ENCODE measurements at regions not wholly inside any gene's neighbourhood (a gene's known extent, or its start where the extent isn't known, plus 50 kb on each side); places are given as distances from the start of the nearest gene placed in this dataset. TPM values are rescaled to one million over a fixed set of nuclear protein-coding genes. Genes with fewer than 3 reads are reported as not detected.

DNA sequence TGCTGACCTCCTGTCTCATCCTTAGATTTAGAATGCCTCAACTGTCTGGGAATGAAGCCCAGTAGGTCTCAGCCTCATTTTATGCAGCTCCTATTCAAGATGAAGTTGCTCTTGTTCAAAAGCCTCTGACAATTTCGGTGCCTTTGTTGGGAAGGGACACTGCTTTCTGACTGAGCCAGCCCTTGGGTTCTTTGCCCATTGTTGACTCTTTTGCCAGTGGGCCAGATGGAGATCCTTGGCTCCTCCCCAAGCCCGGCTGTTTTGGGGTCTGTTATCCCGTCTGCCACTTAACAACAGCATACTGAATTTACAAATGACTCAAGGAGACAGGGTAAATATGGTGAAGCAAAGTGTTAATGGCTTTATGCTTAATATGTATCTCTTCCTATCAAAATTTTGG is 58.3 kb upstream of the PRKX start:
- DNase-seq = no peak

DNA sequence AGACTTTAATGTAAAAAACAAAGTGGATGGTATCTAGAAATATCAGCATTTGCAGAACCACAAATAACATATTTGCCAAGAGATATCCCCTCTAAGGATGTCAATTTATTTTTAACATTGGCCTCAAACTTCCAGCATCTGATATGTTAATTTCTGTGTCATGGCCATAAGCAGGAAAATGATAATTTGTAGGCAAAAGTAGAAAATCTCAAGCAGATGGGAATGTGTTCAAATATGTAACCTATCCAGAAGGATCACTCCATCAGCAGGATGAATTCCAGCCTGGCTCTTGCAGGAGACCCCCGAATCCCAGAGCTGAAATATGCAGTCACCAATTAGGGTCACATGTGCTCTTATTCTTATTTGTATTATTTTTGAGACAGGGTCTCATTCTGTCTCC is 55.4 kb upstream of the PRKX start:
- no peak for DNase-seq

Small RNAs in the stretch of these regions (small RNA-seq; reads per million reads assigned to genes)
- gene RF00401 (ENCODE audit: low replicate concordance) = not detected
